Caco-2 (cell line): ENCODE measurements at regions not wholly inside any gene's neighbourhood (a gene's known extent, or its start where the extent isn't known, plus 50 kb on each side); places are given as distances from the start of the nearest gene placed in this dataset.

Experiments
- BruUV-seq: library from RNA; stranded (reverse); fragments of 400-500 nt; replicated peaks from 2 replicates; lab custom pipeline; 2021; lab: Mats Ljungman, UMichigan
- CTCF ChIA-PET: fragments of 300-600 bp; sonication (Branson Sonifier 250); formaldehyde crosslinking; loops from one replicate; lab custom pipeline; 2022; ENCODE audit warnings: antibody characterized with exemption; lab: Charles Lee
- POLR2A ChIA-PET: fragments of 300-600 bp; sonication (Branson Sonifier 250); formaldehyde crosslinking; loops from one replicate; lab custom pipeline; 2022; ENCODE audit warnings: antibody characterized with exemption; lab: Charles Lee
- DNase-seq, 2 experiments: peaks; one replicate each; pipeline versions ENCODE4 v3.0.0 to v3.0.0-alpha.2; 2020 to 2022
- H3K27me3 ChIP-seq: replicated peaks from 2 replicates; pipeline ENCODE4 v1.6.0; 2011; ENCODE audit warnings: low read length; ENCODE audit not compliant: control insufficient read depth, insufficient read depth
- H3K36me3 ChIP-seq: 2 replicates; pipeline ENCODE4 v1.5.1; 2011; ENCODE audit warnings: low read length; ENCODE audit not compliant: control insufficient read depth, insufficient read depth
- H3K4me1 ChIP-seq: fragments of 250-450 bp; sonication (Bioruptor Pico); 2 replicates; pipeline ENCODE4 v1.5.1; 2020; ENCODE audit warnings: mild to moderate bottlenecking
- H3K4me3 ChIP-seq: 2 replicates; pipeline ENCODE4 v1.5.1; 2011; ENCODE audit warnings: low read depth, mild to moderate bottlenecking, control low read depth, low read length
- H3K9me3 ChIP-seq: fragments of 250-450 bp; sonication (Bioruptor Pico); 2 replicates; pipeline ENCODE4 v1.5.1; 2020; ENCODE audit warnings: mild to moderate bottlenecking, moderate library complexity
- H3K27ac Mint-ChIP-seq: one replicate; pipeline ENCODE4 v1.8.0; 2022; ENCODE audit warnings: mixed read lengths; ENCODE audit not compliant: unreplicated experiment
- H3K27me3 Mint-ChIP-seq: one replicate; pipeline ENCODE4 v1.8.0; 2022; ENCODE audit warnings: mixed read lengths; ENCODE audit not compliant: insufficient read depth, unreplicated experiment
- H3K36me3 Mint-ChIP-seq: one replicate; pipeline ENCODE4 v1.8.0; 2022; ENCODE audit warnings: mild to moderate bottlenecking, mixed read lengths; ENCODE audit not compliant: insufficient read depth, unreplicated experiment
- H3K4me1 Mint-ChIP-seq: one replicate; pipeline ENCODE4 v1.8.0; 2022; ENCODE audit warnings: low read depth, mixed read lengths; ENCODE audit not compliant: unreplicated experiment
- H3K4me3 Mint-ChIP-seq: one replicate; pipeline ENCODE4 v1.8.0; 2022; ENCODE audit warnings: mild to moderate bottlenecking, moderate library complexity, mixed read lengths; ENCODE audit not compliant: unreplicated experiment
- H3K9me3 Mint-ChIP-seq: one replicate; pipeline ENCODE4 v1.8.0; 2022; ENCODE audit warnings: mixed read lengths; ENCODE audit not compliant: unreplicated experiment
- CTCF ChIP-seq, 2 experiments: fragments of 200-600 bp in 1 of 2; IDR thresholded peaks; 1 replicate in 1 of 2; 2 replicates in 1 of 2; pipeline versions ENCODE4 v1.5.1 to v1.8.0; 2011 to 2022; ENCODE audit warnings: antibody characterized with exemption in 1 of 2, control low read depth in 1 of 2, inconsistent platforms in 1 of 2, low read depth in 1 of 2, low read length in 1 of 2, mild to moderate bottlenecking in 1 of 2, moderate library complexity in 1 of 2; ENCODE audit not compliant: insufficient read depth in 1 of 2, severe bottlenecking in 1 of 2, unreplicated experiment in 1 of 2
- intact Hi-C: fragments of 100-400 bp; cut with micrococcal nuclease; formaldehyde crosslinking; loops from one replicate; pipeline ENCODE4 v1.10.0; 2022; ENCODE audit not compliant: unreplicated experiment

DNA sequence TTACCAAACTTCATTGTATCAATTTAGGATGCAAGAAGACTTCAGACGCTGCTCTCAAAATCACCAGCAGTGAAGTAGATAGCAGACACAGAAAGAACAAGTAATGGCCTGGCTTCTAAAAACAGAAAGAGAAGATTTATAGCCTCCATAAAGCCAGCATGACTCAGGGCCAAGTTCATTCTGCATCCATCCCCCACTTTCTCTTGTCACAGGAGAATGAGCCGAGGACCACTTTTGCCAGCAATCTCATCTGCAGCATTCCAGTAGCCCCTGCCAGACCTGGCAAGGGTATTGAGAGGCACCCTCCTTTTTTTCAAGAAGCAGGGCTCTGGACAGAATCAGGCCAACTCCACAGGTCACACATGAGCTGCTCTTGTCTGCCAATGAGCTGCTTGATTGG, 355.4 kb upstream of the SOX9 start:
- Histone ChIP-seq H3K4me3 (no peak overlapping the region), H3K36me3 (no peaks in the 10 kb centered on the region), H3K4me1 (no peaks in the 10 kb centered on the region), H3K9me3 (no peaks in the 10 kb centered on the region), H3K27me3 (no peaks in the 10 kb centered on the region)
- H3K27ac Mint-ChIP-seq = no peak overlapping the region
- H3K9me3 Mint-ChIP-seq = no peaks in the 10 kb centered on the region
- intact Hi-C loops = loop anchor here (10.0 kb wide), 1 partner anchor 291 kb away; no protein-coding TSS in a partner anchor
- TF ChIP-seq CTCF (IDR thresholded peaks at IDR 0.05; ENCODE audit: insufficient read depth in 1 of 2, low read depth in 1 of 2, low read length in 1 of 2, severe bottlenecking in 1 of 2, unreplicated experiment in 1 of 2) = no peak
- BruUV-seq = no TSS peak
- H3K27me3 Mint-ChIP-seq = peaks cover 5% of the 10 kb centered on the region
- ChIA-PET CTCF (no interaction called here), POLR2A (no interaction called here)
- no peaks in the 10 kb centered on the region for H3K4me1 Mint-ChIP-seq
- no peak for DNase-seq
- H3K4me3 Mint-ChIP-seq = no peak overlapping the region
- H3K36me3 Mint-ChIP-seq = no peaks in the 10 kb centered on the region

DNA sequence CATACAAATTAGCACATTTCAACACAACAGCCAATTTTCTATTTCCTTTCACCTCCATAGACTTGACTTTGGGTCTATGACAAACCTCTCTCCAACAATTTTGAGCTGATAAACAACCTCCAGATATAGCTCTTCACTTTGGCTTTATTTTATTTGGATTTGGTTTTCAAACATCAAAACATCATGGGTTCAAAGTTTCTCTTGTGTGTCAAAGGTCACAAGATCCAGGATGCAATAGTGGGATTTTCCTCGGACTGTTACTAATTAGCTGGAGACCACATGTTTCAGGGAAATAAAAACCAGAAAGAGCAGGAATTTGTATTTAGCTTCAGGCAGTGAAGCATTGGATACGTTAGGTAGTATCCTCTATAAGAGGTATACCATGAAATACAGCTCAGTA, 351.0 kb upstream of the SOX9 start:
- Mint-ChIP-seq H3K27me3 (peaks cover 3% of the 10 kb centered on the region), H3K27ac (no peak overlapping the region), H3K4me3 (no peak overlapping the region), H3K36me3 (no peaks in the 10 kb centered on the region), H3K9me3 (no peaks in the 10 kb centered on the region), H3K4me1 (peaks cover 7% of the 10 kb centered on the region)
- no peak overlapping the region for H3K4me3 ChIP-seq
- no peaks in the 10 kb centered on the region for H3K27me3 ChIP-seq
- intact Hi-C loops = loop anchor here (10.0 kb wide), 1 partner anchor 295 kb away; no protein-coding TSS in a partner anchor
- no TSS peak for BruUV-seq
- no peak for DNase-seq
- ChIA-PET CTCF (no interaction called here), POLR2A (no interaction called here)
- H3K9me3 ChIP-seq = no peaks in the 10 kb centered on the region
- H3K4me1 ChIP-seq = no peaks in the 10 kb centered on the region
- no peaks in the 10 kb centered on the region for H3K36me3 ChIP-seq
- no peak for TF ChIP-seq CTCF (IDR thresholded peaks at IDR 0.05; ENCODE audit: insufficient read depth in 1 of 2, low read depth in 1 of 2, low read length in 1 of 2, severe bottlenecking in 1 of 2, unreplicated experiment in 1 of 2)

DNA sequence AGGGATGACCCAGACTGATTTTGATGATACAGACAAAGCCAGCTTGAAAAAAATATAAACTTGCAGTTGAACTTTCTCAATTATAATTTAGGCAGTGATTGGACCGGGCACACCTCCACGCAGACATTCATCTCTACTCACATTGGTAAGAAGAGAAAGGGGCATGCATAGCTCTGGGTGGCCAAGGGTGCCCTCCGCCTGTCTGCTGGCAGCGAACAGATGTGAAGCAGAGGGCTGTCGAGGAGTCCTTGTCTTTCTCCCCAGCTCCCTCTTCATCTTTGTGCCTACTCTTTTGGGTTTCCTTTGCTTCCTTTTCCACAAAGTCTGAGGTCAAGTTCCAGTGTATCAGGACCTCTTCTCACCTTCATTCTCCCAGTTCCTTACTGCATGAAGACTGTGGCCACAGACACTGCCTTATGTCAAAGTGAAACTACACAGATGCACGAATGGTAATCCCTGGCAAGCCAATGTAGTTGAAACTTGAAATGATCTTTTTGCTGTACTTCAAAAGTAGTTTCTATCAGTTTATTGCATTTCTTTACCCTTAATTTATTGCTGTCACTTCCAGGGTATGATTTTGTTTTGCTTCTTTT, 343.7 kb upstream of the SOX9 start:
- Mint-ChIP-seq H3K9me3 (no peaks in the 10 kb centered on the region), H3K27me3 (peaks cover 6% of the 10 kb centered on the region), H3K36me3 (no peaks in the 10 kb centered on the region), H3K4me1 (no peaks in the 10 kb centered on the region), H3K27ac (no peak overlapping the region), H3K4me3 (no peak overlapping the region)
- POLR2A ChIA-PET = no interaction called here
- DNase-seq = no peak
- H3K4me3 ChIP-seq = no peak overlapping the region
- CTCF ChIA-PET = no interaction called here
- H3K27me3 ChIP-seq = peaks cover 1% of the 10 kb centered on the region; the same call in 1 of the 2 replicates
- no peaks in the 10 kb centered on the region for H3K36me3 ChIP-seq
- H3K9me3 ChIP-seq = no peaks in the 10 kb centered on the region
- no TSS peak for BruUV-seq
- H3K4me1 ChIP-seq = no peaks in the 10 kb centered on the region
- intact Hi-C loops = no loop called here
- no peak for TF ChIP-seq CTCF (IDR thresholded peaks at IDR 0.05; ENCODE audit: insufficient read depth in 1 of 2, low read depth in 1 of 2, low read length in 1 of 2, severe bottlenecking in 1 of 2, unreplicated experiment in 1 of 2)
